IMR-90 (cell line): ENCODE measurements at regions not wholly inside any gene's neighbourhood (a gene's known extent, or its start where the extent isn't known, plus 50 kb on each side); places are given as distances from the start of the nearest gene placed in this dataset.

Source experiments
- ATAC-seq: fragments of 200-7000 bp; cut with Tn5 transposase; 2 replicates; pipeline ENCODE4 v1.9.1; 2020; ENCODE audit warnings: low read depth, mild to moderate bottlenecking, moderate library complexity
- BruUV-seq: library from RNA; stranded (reverse); fragments of 400-500 nt; replicated peaks from 2 replicates; lab custom pipeline; 2021; lab: Mats Ljungman, UMichigan
- CTCF ChIA-PET: fragments of 300-600 bp; formaldehyde crosslinking; extraction: SDS; loops from one replicate; lab custom pipeline; 2021; ENCODE audit warnings: antibody characterized with exemption; lab: Yijun Ruan, JAX
- POLR2A ChIA-PET: fragments of 300-600 bp; sonication (Branson Sonifier 250); formaldehyde crosslinking; loops from one replicate; lab custom pipeline; 2022; ENCODE audit warnings: antibody characterized with exemption; ENCODE audit not compliant: unreplicated experiment; lab: Charles Lee
- DNase-seq: peaks from one replicate; pipeline ENCODE4 v3.0.0; 2013
- H2AFZ ChIP-seq: replicated peaks from 2 replicates; pipeline ENCODE3; 2013; ENCODE audit warnings: low read length, mild to moderate bottlenecking; ENCODE audit not compliant: poor library complexity
- H2AK5ac ChIP-seq: 2 replicates; pipeline ENCODE4 v1.6.1; 2013; ENCODE audit warnings: low read depth, low read length, inconsistent platforms
- H2AK9ac ChIP-seq: replicated peaks from 2 replicates; pipeline ENCODE3; 2013; ENCODE audit warnings: mild to moderate bottlenecking, low read depth, low read length, moderate library complexity; ENCODE audit not compliant: poor library complexity
- H2BK120ac ChIP-seq: 2 replicates; pipeline ENCODE4 v1.6.1; 2013; ENCODE audit warnings: low read depth, low read length, inconsistent platforms
- H2BK15ac ChIP-seq: 3 replicates; pipeline ENCODE4 v1.6.1; 2013; ENCODE audit warnings: low read depth, low read length, inconsistent platforms
- H2BK20ac ChIP-seq: 2 replicates; pipeline ENCODE4 v1.6.1; 2013; ENCODE audit warnings: low read depth, mild to moderate bottlenecking, inconsistent platforms, low read length, moderate library complexity
- H2BK5ac ChIP-seq: 2 replicates; pipeline ENCODE4 v1.6.1; 2013; ENCODE audit warnings: mild to moderate bottlenecking, low read depth, low read length, inconsistent platforms; ENCODE audit not compliant: poor library complexity, severe bottlenecking
- H3K14ac ChIP-seq: replicated peaks from 2 replicates; pipeline ENCODE4 v1.6.1; 2013; ENCODE audit warnings: low read depth, low read length, inconsistent platforms
- H3K18ac ChIP-seq: 2 replicates; pipeline ENCODE4 v1.6.1; 2013; ENCODE audit warnings: low read depth, low read length, control low read depth
- H3K23ac ChIP-seq: 2 replicates; pipeline ENCODE4 v1.6.1; 2013; ENCODE audit warnings: low read depth, low read length, inconsistent platforms
- H3K27ac ChIP-seq: 2 replicates; pipeline ENCODE4 v1.5.1; 2013; ENCODE audit warnings: mild to moderate bottlenecking, control low read depth, low read length; ENCODE audit not compliant: insufficient read depth
- H3K27me3 ChIP-seq: 2 replicates; pipeline ENCODE4 v1.6.1; 2013; ENCODE audit warnings: low read length; ENCODE audit not compliant: control insufficient read depth, insufficient read depth
- H3K36me3 ChIP-seq: 2 replicates; pipeline ENCODE4 v1.6.1; 2013; ENCODE audit warnings: low read length, mixed read lengths; ENCODE audit not compliant: control insufficient read depth, insufficient read depth
- H3K4ac ChIP-seq: 2 replicates; pipeline ENCODE4 v1.6.1; 2013; ENCODE audit warnings: low read depth, low read length, inconsistent platforms
- H3K4me1 ChIP-seq: 2 replicates; pipeline ENCODE4 v1.6.1; 2013; ENCODE audit warnings: low read length, mixed read lengths; ENCODE audit not compliant: control insufficient read depth, insufficient read depth
- H3K4me2 ChIP-seq: 2 replicates; pipeline ENCODE4 v1.6.1; 2013; ENCODE audit warnings: low read depth, mild to moderate bottlenecking, control low read depth, low read length, moderate library complexity
- H3K4me3 ChIP-seq: 2 replicates; pipeline ENCODE4 v1.5.1; 2013; ENCODE audit warnings: low read depth, mild to moderate bottlenecking, control low read depth, low read length, moderate library complexity; ENCODE audit not compliant: insufficient read depth
- H3K56ac ChIP-seq: 2 replicates; pipeline ENCODE4 v1.6.1; 2013; ENCODE audit warnings: low read length, inconsistent platforms; ENCODE audit not compliant: insufficient read depth; ENCODE audit errors: extremely low read depth
- H3K79me1 ChIP-seq, 2 experiments: 2 replicates each; pipeline ENCODE4 v1.6.1; 2013; ENCODE audit warnings: low read length in 2 of 2, inconsistent platforms in 1 of 2, low read depth in 1 of 2
- H3K9ac ChIP-seq: 2 replicates; pipeline ENCODE4 v1.6.1; 2013; ENCODE audit warnings: low read depth, low read length, control low read depth
- H3K9me1 ChIP-seq: 2 replicates; pipeline ENCODE4 v1.6.1; 2013; ENCODE audit warnings: low read length, inconsistent platforms; ENCODE audit not compliant: insufficient read depth
- H3K9me3 ChIP-seq: 2 replicates; pipeline ENCODE4 v1.6.1; 2013; ENCODE audit warnings: low read length; ENCODE audit not compliant: control insufficient read depth, insufficient read depth
- H4K20me1 ChIP-seq: 2 replicates; pipeline ENCODE4 v1.6.1; 2013; ENCODE audit warnings: low read length, inconsistent platforms; ENCODE audit not compliant: insufficient read depth
- H4K5ac ChIP-seq: 2 replicates; pipeline ENCODE4 v1.6.1; 2013; ENCODE audit warnings: mild to moderate bottlenecking, low read depth, low read length, control low read depth
- H4K8ac ChIP-seq, 2 experiments: 2 replicates each; pipeline ENCODE4 v1.6.1; 2013; ENCODE audit warnings: low read depth in 2 of 2, low read length in 2 of 2, control low read depth in 1 of 2, inconsistent platforms in 1 of 2
- H4K91ac ChIP-seq: 2 replicates; pipeline ENCODE4 v1.6.1; 2013; ENCODE audit warnings: low read depth, low read length, inconsistent platforms; ENCODE audit not compliant: insufficient read depth
- BHLHE40 ChIP-seq: fragments of 150-350 bp; IDR thresholded peaks from 2 replicates; pipeline ENCODE4 v1.6.1; 2016; ENCODE audit warnings: mild to moderate bottlenecking, low read depth, low read length
- CEBPB ChIP-seq: IDR thresholded peaks from 2 replicates; pipeline ENCODE4 v1.6.1; 2012; ENCODE audit warnings: low read depth, low read length, improper control_type of control experiment
- CHD1 ChIP-seq: IDR thresholded peaks from 2 replicates; pipeline ENCODE4 v1.6.1; 2012; ENCODE audit warnings: low read depth, low read length, improper control_type of control experiment
- CTCF ChIP-seq: conservative IDR thresholded peaks from 2 replicates; pipeline ENCODE4 v1.5.1; 2012; ENCODE audit warnings: mild to moderate bottlenecking, low read depth, low read length, improper control_type of control experiment
- ELK1 ChIP-seq: fragments of 150-350 bp; IDR thresholded peaks from 2 replicates; pipeline ENCODE4 v1.6.1; 2016; ENCODE audit warnings: low read depth, mild to moderate bottlenecking, low read length, moderate library complexity, borderline replicate concordance
- FOS ChIP-seq: fragments of 150-350 bp; IDR thresholded peaks from 2 replicates; pipeline ENCODE4 v1.6.1; 2016; ENCODE audit warnings: low read depth, low read length
- MAFK ChIP-seq: IDR thresholded peaks from 2 replicates; pipeline ENCODE4 v1.6.1; 2012; ENCODE audit warnings: low read depth, low read length, improper control_type of control experiment
- MAZ ChIP-seq: IDR thresholded peaks from 2 replicates; pipeline ENCODE4 v1.6.1; 2012; ENCODE audit warnings: low read depth, mild to moderate bottlenecking, low read length, improper control_type of control experiment, moderate library complexity, borderline replicate concordance
- NFE2L2 ChIP-seq: fragments of 150-350 bp; IDR thresholded peaks from 2 replicates; pipeline ENCODE4 v1.6.1; 2016; ENCODE audit warnings: low read depth, mild to moderate bottlenecking, low read length
- POLR2A ChIP-seq: IDR thresholded peaks from 2 replicates; pipeline ENCODE4 v1.6.1; 2012; ENCODE audit warnings: mild to moderate bottlenecking, low read depth, low read length
- RCOR1 ChIP-seq: IDR thresholded peaks from 2 replicates; pipeline ENCODE4 v1.6.1; 2012; ENCODE audit warnings: mild to moderate bottlenecking, low read length, improper control_type of control experiment; ENCODE audit not compliant: insufficient replicate concordance
- RFX5 ChIP-seq: IDR thresholded peaks from 2 replicates; pipeline ENCODE4 v1.8.0; 2012; ENCODE audit warnings: low read depth, mild to moderate bottlenecking, low read length, moderate library complexity
- dilution Hi-C: fragments of 300-500 bp; cut with HindIII; formaldehyde crosslinking; loops from one replicate; pipeline ENCODE4 v1.14.3; 2018; ENCODE audit warnings: low sequenced_read_pairs; ENCODE audit not compliant: unreplicated experiment
- in situ Hi-C: fragments of 300-500 bp; cut with MboI; formaldehyde crosslinking; loops from 3 replicates; pipeline ENCODE4 v1.14.3; 2019; ENCODE audit warnings: low sequenced_read_pairs, inconsistent platforms, mixed read lengths
- intact Hi-C: fragments of 100-400 bp; cut with micrococcal nuclease; formaldehyde crosslinking; loops from 2 replicates; pipeline ENCODE4 v1.10.0; 2022

- H3K56ac ChIP-seq = no peak overlapping the region
- no peak overlapping the region for H3K4ac ChIP-seq
- H3K4me2 ChIP-seq = no peak overlapping the region
- no peak overlapping the region for H2BK15ac ChIP-seq
- in situ Hi-C loops (no loop called here), intact Hi-C loops (no loop called here), dilution Hi-C loops (no loop called here)
- no peak overlapping the region for H2BK20ac ChIP-seq
- no peak overlapping the region for H4K91ac ChIP-seq
- BruUV-seq = no TSS peak
- no peak overlapping the region for H2AK5ac ChIP-seq
- no peaks in the 10 kb centered on the region for H3K27me3 ChIP-seq
- ChIA-PET CTCF (no interaction called here), POLR2A (no interaction called here)
- no peak overlapping the region for H4K8ac ChIP-seq
- DNase-seq (no peak), ATAC-seq (no peak)
- H3K14ac ChIP-seq = no peak overlapping the region
- no peak overlapping the region for H2AK9ac ChIP-seq
- no peaks in the 10 kb centered on the region for H4K20me1 ChIP-seq
- H2BK5ac ChIP-seq = no peak overlapping the region
- TF ChIP-seq MAFK (no peak), FOS (no peak), BHLHE40 (no peak), RFX5 (no peak), ELK1 (no peak), RCOR1 (no peak), CTCF (no peak), CEBPB (no peak), CHD1 (no peak), NFE2L2 (no peak), MAZ (no peak), POLR2A (no peak)
- no peaks in the 10 kb centered on the region for H3K79me1 ChIP-seq
- no peaks in the 10 kb centered on the region for H3K4me1 ChIP-seq
- H2BK120ac ChIP-seq = no peak overlapping the region
- H3K36me3 ChIP-seq = no peaks in the 10 kb centered on the region
- no peak overlapping the region for H3K18ac ChIP-seq
- no peak overlapping the region for H4K5ac ChIP-seq
- peaks cover 11% of the 10 kb centered on the region for H3K9me3 ChIP-seq
- H3K9me1 ChIP-seq = no peaks in the 10 kb centered on the region
- H3K9ac ChIP-seq = no peak overlapping the region
- no peak overlapping the region for H3K27ac ChIP-seq
- H2AFZ ChIP-seq = no peak overlapping the region
- no peak overlapping the region for H3K4me3 ChIP-seq
- H3K23ac ChIP-seq = no peak overlapping the region
These were observed 427.1 kb upstream of the FBXO33 start for GRCh38 chr14:39859314-39859713.
